Neural crest cell (in vitro differentiated cells): ENCODE measurements at regions not wholly inside any gene's neighbourhood (a gene's known extent, or its start where the extent isn't known, plus 50 kb on each side); places are given as distances from the start of the nearest gene placed in this dataset.

ENCODE experiments used
- DNase-seq: peaks from one replicate; pipeline ENCODE4 v3.0.0; 2021; ENCODE audit warnings: low read depth, mixed read lengths, low spot score
- H3K27ac Mint-ChIP-seq: one replicate; pipeline ENCODE4 v1.8.0; 2021; ENCODE audit warnings: mild to moderate bottlenecking, mixed read lengths; ENCODE audit not compliant: unreplicated experiment
- H3K27me3 Mint-ChIP-seq: 2 replicates; pipeline ENCODE4 v1.8.0; 2021; ENCODE audit warnings: low read depth, mild to moderate bottlenecking, mixed read lengths
- H3K36me3 Mint-ChIP-seq: 2 replicates; pipeline ENCODE4 v1.8.0; 2021; ENCODE audit warnings: low read depth, mild to moderate bottlenecking, mixed read lengths
- H3K4me1 Mint-ChIP-seq: 2 replicates; pipeline ENCODE4 v1.8.0; 2021; ENCODE audit warnings: mixed read lengths
- H3K4me3 Mint-ChIP-seq: one replicate; pipeline ENCODE4 v1.8.0; 2021; ENCODE audit warnings: mild to moderate bottlenecking, mixed read lengths
- H3K9me3 Mint-ChIP-seq: 2 replicates; pipeline ENCODE4 v1.8.0; 2021; ENCODE audit warnings: mixed read lengths
- CTCF ChIP-seq: fragments of 200-600 bp; sonication (generic); conservative IDR thresholded peaks from 2 replicates; pipeline ENCODE4 v1.5.0; 2021; ENCODE audit warnings: antibody characterized with exemption, mild to moderate bottlenecking

DNA sequence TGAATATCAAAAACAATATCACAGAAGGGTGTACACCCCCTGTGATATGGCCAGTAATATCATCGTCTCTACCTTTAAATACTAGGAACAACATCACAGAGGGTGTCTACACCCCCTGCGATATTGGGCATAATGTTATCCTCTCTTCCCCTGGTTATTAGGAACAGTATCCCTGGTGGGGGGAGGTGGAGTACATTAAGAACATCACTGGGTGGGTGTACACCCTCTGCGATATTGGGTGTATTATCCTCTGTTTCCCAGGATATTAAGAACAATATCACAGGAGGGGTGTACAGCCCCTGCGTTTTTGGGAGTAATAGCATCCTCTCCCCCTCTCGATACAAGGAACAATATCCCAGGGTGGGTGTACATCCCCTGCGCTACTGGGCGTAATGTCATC lies 1932.8 kb downstream of the SUCLG1 start:
- Mint-ChIP-seq H3K4me1 (no peaks in the 10 kb centered on the region), H3K27ac (no peak overlapping the region), H3K4me3 (no peak overlapping the region), H3K36me3 (no peaks in the 10 kb centered on the region), H3K9me3 (peaks cover 9% of the 10 kb centered on the region), H3K27me3 (no peaks in the 10 kb centered on the region)
- no peak for TF ChIP-seq CTCF
- no peak for DNase-seq

DNA sequence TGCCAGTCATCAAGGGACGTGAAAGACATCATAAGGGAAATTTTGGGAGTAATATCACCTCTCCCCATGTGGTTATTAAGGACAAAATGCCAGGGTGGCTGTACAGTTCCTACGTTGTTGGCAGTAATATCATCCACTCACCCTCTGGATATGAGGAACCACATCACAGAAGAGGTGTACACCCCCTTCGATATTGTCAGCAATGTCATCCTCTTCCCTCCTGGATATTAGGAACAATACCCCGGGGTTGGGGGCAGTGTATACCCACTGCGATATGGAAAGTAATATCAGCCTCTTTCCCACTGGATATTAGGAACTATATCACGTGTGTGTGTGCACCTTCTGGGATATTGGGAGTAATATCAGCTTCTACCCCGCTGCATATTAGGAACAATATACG lies 1933.3 kb downstream of the SUCLG1 start:
- no peak for TF ChIP-seq CTCF
- no peak for DNase-seq
- H3K9me3 Mint-ChIP-seq, result peaks cover 9% of the 10 kb centered on the region
- no peaks in the 10 kb centered on the region for H3K27me3 Mint-ChIP-seq
- no peak overlapping the region for H3K4me3 Mint-ChIP-seq
- no peaks in the 10 kb centered on the region for H3K4me1 Mint-ChIP-seq
- no peak overlapping the region for H3K27ac Mint-ChIP-seq
- no peaks in the 10 kb centered on the region for H3K36me3 Mint-ChIP-seq

DNA sequence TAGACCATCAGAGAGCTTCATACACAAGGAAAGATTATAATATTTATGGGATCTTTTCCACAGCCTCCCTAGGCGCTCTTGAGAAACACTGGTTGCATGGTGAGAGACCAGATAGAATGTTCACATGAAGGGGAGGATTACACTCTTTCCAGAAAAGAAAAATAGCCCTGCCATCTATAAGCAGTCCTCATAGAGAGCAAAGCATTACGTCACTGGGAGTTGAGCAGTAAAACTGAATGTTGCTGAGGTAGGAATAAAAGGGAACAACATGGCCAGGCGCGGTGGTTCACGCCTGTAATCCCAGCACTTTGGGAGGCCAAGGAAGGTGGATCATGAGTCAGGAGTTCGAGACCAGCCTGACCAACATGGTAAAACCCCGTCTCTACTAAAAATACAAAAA lies 1934.3 kb downstream of the SUCLG1 start:
- Mint-ChIP-seq H3K27ac (no peak overlapping the region), H3K9me3 (peaks cover 7% of the 10 kb centered on the region), H3K4me3 (no peak overlapping the region), H3K27me3 (no peaks in the 10 kb centered on the region), H3K4me1 (no peaks in the 10 kb centered on the region), H3K36me3 (no peaks in the 10 kb centered on the region)
- no peak for DNase-seq
- no peak for TF ChIP-seq CTCF

GRCh38 chr2:82511894-82512293 lies 1947.2 kb downstream of the SUCLG1 start:
- H3K27ac Mint-ChIP-seq, result no peak overlapping the region
- H3K36me3 Mint-ChIP-seq, result no peaks in the 10 kb centered on the region
- no peak overlapping the region for H3K4me3 Mint-ChIP-seq
- peaks cover 5% of the 10 kb centered on the region for H3K27me3 Mint-ChIP-seq
- peaks cover 3% of the 10 kb centered on the region for H3K9me3 Mint-ChIP-seq
- DNase-seq, result no peak
- no peak for TF ChIP-seq CTCF
- H3K4me1 Mint-ChIP-seq, result no peaks in the 10 kb centered on the region

GRCh38 chr2:82508702-82509101 lies 1950.4 kb downstream of the SUCLG1 start:
- H3K9me3 Mint-ChIP-seq, result peaks cover 3% of the 10 kb centered on the region
- H3K4me3 Mint-ChIP-seq, result no peak overlapping the region
- H3K4me1 Mint-ChIP-seq, result no peaks in the 10 kb centered on the region
- no peak overlapping the region for H3K27ac Mint-ChIP-seq
- peaks cover 5% of the 10 kb centered on the region for H3K27me3 Mint-ChIP-seq
- no peaks in the 10 kb centered on the region for H3K36me3 Mint-ChIP-seq
- TF ChIP-seq CTCF, result no peak
- no peak for DNase-seq

DNA sequence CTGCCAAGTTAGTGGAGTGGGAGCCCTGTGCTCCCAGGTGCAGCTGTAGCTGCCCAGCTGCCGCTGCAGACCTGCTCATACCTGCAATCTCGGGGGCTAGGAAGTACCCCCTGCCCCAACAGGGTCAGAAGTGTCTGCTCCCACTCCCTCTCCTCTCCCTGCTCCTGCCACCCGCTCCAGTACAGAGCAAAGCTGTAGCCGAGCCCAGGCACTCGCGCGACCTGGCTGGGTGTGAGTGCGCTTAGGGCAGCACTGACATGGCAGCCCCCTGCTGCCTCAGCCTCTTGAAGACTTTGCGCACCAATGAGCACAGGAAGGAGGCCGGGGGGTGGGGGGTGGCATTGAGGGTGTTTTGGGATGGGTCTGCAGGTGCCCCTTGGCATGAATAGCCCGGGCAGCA lies 1951.4 kb downstream of the SUCLG1 start:
- Mint-ChIP-seq H3K27me3 (peaks cover 5% of the 10 kb centered on the region), H3K36me3 (no peaks in the 10 kb centered on the region), H3K4me1 (no peaks in the 10 kb centered on the region), H3K4me3 (no peak overlapping the region), H3K27ac (no peak overlapping the region), H3K9me3 (peaks cover 8% of the 10 kb centered on the region)
- no peak for DNase-seq
- no peak for TF ChIP-seq CTCF
